Hepatocyte (in vitro differentiated cells): ENCODE measurements at regions not wholly inside any gene's neighbourhood (a gene's known extent, or its start where the extent isn't known, plus 50 kb on each side); places are given as distances from the start of the nearest gene placed in this dataset.

Experiments used
- DNase-seq: peaks from one replicate; pipeline ENCODE4 v3.0.0-alpha.2; 2016; ENCODE audit warnings: low spot score
- H2AFZ ChIP-seq: fragments of 200-600 bp; sonication (generic); 2 replicates; pipeline ENCODE4 v1.6.0; 2016; ENCODE audit warnings: antibody characterized with exemption, mild to moderate bottlenecking
- H3K27ac ChIP-seq: fragments of 200-600 bp; sonication (generic); 2 replicates; pipeline ENCODE4 v1.5.1; 2016; ENCODE audit warnings: mild to moderate bottlenecking
- H3K27me3 ChIP-seq: fragments of 200-600 bp; sonication (generic); 2 replicates; pipeline ENCODE4 v1.6.1; 2016
- H3K36me3 ChIP-seq: fragments of 200-600 bp; sonication (generic); replicated peaks from 2 replicates; pipeline ENCODE4 v1.5.1; 2016; ENCODE audit warnings: low read depth; ENCODE audit not compliant: insufficient read depth
- H3K4me1 ChIP-seq: fragments of 200-600 bp; sonication (generic); 2 replicates; pipeline ENCODE4 v1.5.1; 2016; ENCODE audit warnings: mild to moderate bottlenecking, moderate library complexity; ENCODE audit not compliant: insufficient read depth
- H3K4me2 ChIP-seq: fragments of 200-600 bp; sonication (generic); 2 replicates; pipeline ENCODE4 v1.6.0; 2016
- H3K4me3 ChIP-seq: fragments of 200-600 bp; sonication (generic); 2 replicates; pipeline ENCODE4 v1.5.1; 2016; ENCODE audit warnings: mild to moderate bottlenecking
- H3K79me2 ChIP-seq: fragments of 200-600 bp; sonication (generic); 2 replicates; pipeline ENCODE4 v1.6.0; 2017; ENCODE audit warnings: mild to moderate bottlenecking
- H3K9me2 ChIP-seq: fragments of 200-600 bp; sonication (generic); replicated peaks from 2 replicates; pipeline ENCODE4 v1.6.0; 2017; ENCODE audit warnings: mild to moderate bottlenecking; ENCODE audit not compliant: insufficient read depth
- H3K9me3 ChIP-seq: fragments of 200-600 bp; sonication (generic); 2 replicates; pipeline ENCODE4 v1.5.1; 2016; ENCODE audit warnings: low read depth, mild to moderate bottlenecking
- H4K20me1 ChIP-seq: fragments of 200-600 bp; sonication (generic); 2 replicates; pipeline ENCODE4 v1.6.0; 2016; ENCODE audit warnings: mild to moderate bottlenecking; ENCODE audit not compliant: insufficient read depth, poor library complexity, severe bottlenecking
- CTCF ChIP-seq: fragments of 200-600 bp; sonication (generic); IDR thresholded peaks from 2 replicates; pipeline ENCODE4 v1.5.1; 2016; ENCODE audit warnings: antibody characterized with exemption, mild to moderate bottlenecking; ENCODE audit not compliant: poor library complexity
- EZH2 ChIP-seq: fragments of 200-600 bp; sonication (generic); IDR thresholded peaks from 2 replicates; pipeline ENCODE4 v1.6.1; 2016; ENCODE audit warnings: antibody characterized with exemption, mild to moderate bottlenecking, borderline replicate concordance
- EZH2phosphoT487 ChIP-seq: fragments of 200-600 bp; sonication (generic); IDR thresholded peaks from one replicate; pipeline ENCODE4 v1.6.1; 2018; ENCODE audit warnings: antibody characterized with exemption, mild to moderate bottlenecking, low read depth, moderate library complexity; ENCODE audit not compliant: unreplicated experiment, severe bottlenecking
- WGBS: methylation state at CpG from one replicate; pipeline ENCODE4 v1.1.6; 2016; ENCODE audit warnings: low lambda C conversion rate; ENCODE audit errors: missing lambda C conversion rate; 5-methylcytosine and 5-hydroxymethylcytosine counted together

GRCh38 chr16:11401161-11402050 lies 56.1 kb downstream of the RMI2 start:
- no peak overlapping the region for H3K27ac ChIP-seq
- no peak for TF ChIP-seq EZH2
- TF ChIP-seq CTCF, result no peak
- TF ChIP-seq EZH2phosphoT487, result no peak
- no peaks in the 10 kb centered on the region for H3K79me2 ChIP-seq
- WGBS, result 87% methylated on average over 26 of the region's 26 CpGs
- no peak overlapping the region for H3K4me3 ChIP-seq
- H3K9me3 ChIP-seq, result no peaks in the 10 kb centered on the region
- no peaks in the 10 kb centered on the region for H3K9me2 ChIP-seq
- H2AFZ ChIP-seq, result no peak overlapping the region
- no peaks in the 10 kb centered on the region for H3K36me3 ChIP-seq
- no peak for DNase-seq
- H3K4me2 ChIP-seq, result no peak overlapping the region
- no peaks in the 10 kb centered on the region for H4K20me1 ChIP-seq
- peaks cover 4% of the 10 kb centered on the region for H3K4me1 ChIP-seq
- no peaks in the 10 kb centered on the region for H3K27me3 ChIP-seq

GRCh38 chr16:11402051-11402744 lies 56.9 kb downstream of the RMI2 start:
- Histone ChIP-seq H3K4me2 (no peak overlapping the region), H3K27me3 (no peaks in the 10 kb centered on the region), H3K4me1 (peaks cover 4% of the 10 kb centered on the region), H4K20me1 (no peaks in the 10 kb centered on the region), H3K9me3 (no peaks in the 10 kb centered on the region), H3K27ac (no peak overlapping the region), H3K9me2 (no peaks in the 10 kb centered on the region), H3K79me2 (no peaks in the 10 kb centered on the region), H3K4me3 (no peak overlapping the region), H3K36me3 (no peaks in the 10 kb centered on the region), H2AFZ (no peak overlapping the region)
- DNase-seq, result no peak
- WGBS, result 79% methylated on average over 21 of the region's 23 CpGs
- TF ChIP-seq EZH2phosphoT487 (no peak), EZH2 (no peak), CTCF (no peak)

GRCh38 chr16:11402745-11403533 lies 57.7 kb downstream of the RMI2 start:
- H2AFZ ChIP-seq, result no peak overlapping the region
- no peaks in the 10 kb centered on the region for H3K9me3 ChIP-seq
- no peaks in the 10 kb centered on the region for H4K20me1 ChIP-seq
- H3K4me3 ChIP-seq, result no peak overlapping the region
- no peaks in the 10 kb centered on the region for H3K36me3 ChIP-seq
- H3K27ac ChIP-seq, result no peak overlapping the region
- peaks cover 4% of the 10 kb centered on the region for H3K4me1 ChIP-seq
- no peak for DNase-seq
- H3K27me3 ChIP-seq, result no peaks in the 10 kb centered on the region
- H3K9me2 ChIP-seq, result no peaks in the 10 kb centered on the region
- H3K79me2 ChIP-seq, result no peaks in the 10 kb centered on the region
- TF ChIP-seq EZH2 (no peak), CTCF (no peak), EZH2phosphoT487 (no peak)
- WGBS, result 92% methylated on average over 19 of the region's 19 CpGs
- no peak overlapping the region for H3K4me2 ChIP-seq
